Endothelial cell of umbilical vein (primary cell): ENCODE measurements at regions not wholly inside any gene's neighbourhood (a gene's known extent, or its start where the extent isn't known, plus 50 kb on each side); places are given as distances from the start of the nearest gene placed in this dataset.

ENCODE experiments used
- BruUV-seq: library from RNA; stranded (reverse); fragments of 400-500 nt; replicated peaks from 2 replicates; lab custom pipeline; 2021; lab: Mats Ljungman, UMichigan
- CTCF ChIA-PET: fragments of 300-600, 350-600 bp; sonication (Branson Sonifier 250); formaldehyde crosslinking; loops from one replicate; lab custom pipeline; 2021; ENCODE audit warnings: antibody characterized with exemption, inconsistent platforms; lab: Charles Lee
- POLR2A ChIA-PET: fragments of 300-600, 350-600 bp; sonication (Branson Sonifier 250); formaldehyde crosslinking; loops from one replicate; lab custom pipeline; 2021; ENCODE audit warnings: antibody characterized with exemption, inconsistent platforms; lab: Charles Lee
- DNase-seq: peaks from one replicate; pipeline ENCODE4 v3.0.0-alpha.2; 2011; ENCODE audit warnings: low read depth, low spot score
- FAIRE-seq: peaks from 2 replicates; lab custom pipeline; 2011; peaks lifted over from hg19 to GRCh38; lab: Jason Lieb, UNC
- H2AFZ ChIP-seq: 2 replicates; pipeline ENCODE4 v1.6.0; 2012; ENCODE audit warnings: low read depth, low read length, control low read depth, inconsistent platforms
- H3K27ac ChIP-seq: 2 replicates; pipeline ENCODE4 v1.5.1; 2011; ENCODE audit warnings: low read depth, mild to moderate bottlenecking, control low read depth, low read length, moderate library complexity; ENCODE audit not compliant: insufficient read depth
- H3K27me3 ChIP-seq, 2 experiments: 2 replicates each; pipeline versions ENCODE4 v1.6.0 to v1.6.1; 2011; ENCODE audit warnings: low read length in 2 of 2, mixed read lengths in 1 of 2; ENCODE audit not compliant: control insufficient read depth in 2 of 2, insufficient read depth in 2 of 2
- H3K36me3 ChIP-seq, 2 experiments: 2 replicates in 1 of 2; 3 replicates in 1 of 2; pipeline ENCODE4 v1.5.1; 2011; ENCODE audit warnings: low read length in 2 of 2, mild to moderate bottlenecking in 1 of 2, moderate library complexity in 1 of 2; ENCODE audit not compliant: control insufficient read depth in 2 of 2, insufficient read depth in 2 of 2; ENCODE audit errors: extremely low read depth in 1 of 2
- H3K4me1 ChIP-seq: 3 replicates; pipeline ENCODE4 v1.5.1; 2011; ENCODE audit warnings: mild to moderate bottlenecking, low read length; ENCODE audit not compliant: control insufficient read depth, insufficient read depth; ENCODE audit errors: extremely low read depth
- H3K4me2 ChIP-seq: 2 replicates; pipeline ENCODE4 v1.6.1; 2011; ENCODE audit warnings: low read length, control low read depth, mixed read lengths; ENCODE audit not compliant: insufficient read depth
- H3K4me3 ChIP-seq, 3 experiments: fragments of 200-600 bp in 1 of 3; sonication (generic), shearing (Covaris generic) in 1 of 3; replicated peaks in 1 of 3; 2 replicates each; pipeline ENCODE4 v1.5.1; 2011 to 2016; ENCODE audit warnings: control low read depth in 3 of 3, low read length in 3 of 3, mild to moderate bottlenecking in 2 of 3, inconsistent platforms in 1 of 3, low read depth in 1 of 3, moderate library complexity in 1 of 3; ENCODE audit not compliant: insufficient read depth in 1 of 3
- H3K79me2 ChIP-seq: 2 replicates; pipeline ENCODE4 v1.6.0; 2012; ENCODE audit warnings: low read length, inconsistent platforms; ENCODE audit not compliant: control insufficient read depth, insufficient read depth
- H3K9ac ChIP-seq: replicated peaks from 2 replicates; pipeline ENCODE3; 2011; ENCODE audit warnings: low read length, control low read depth; ENCODE audit not compliant: insufficient read depth; ENCODE audit errors: extremely low read depth
- H3K9me1 ChIP-seq: replicated peaks from 3 replicates; pipeline ENCODE4 v1.6.0; 2011; ENCODE audit warnings: mild to moderate bottlenecking, low read length; ENCODE audit not compliant: control insufficient read depth, insufficient read depth; ENCODE audit errors: extremely low read depth
- H3K9me3 ChIP-seq: replicated peaks from 2 replicates; pipeline ENCODE4 v1.5.1; 2012; ENCODE audit warnings: low read length, inconsistent platforms; ENCODE audit not compliant: control insufficient read depth, insufficient read depth
- H4K20me1 ChIP-seq: replicated peaks from 2 replicates; pipeline ENCODE3; 2011; ENCODE audit warnings: mild to moderate bottlenecking, low read length; ENCODE audit not compliant: control insufficient read depth, insufficient read depth; ENCODE audit errors: extremely low read depth
- EZH2 ChIP-seq: IDR thresholded peaks from 2 replicates; pipeline ENCODE4 v1.6.1; 2012; ENCODE audit warnings: borderline replicate concordance, low read depth, mild to moderate bottlenecking, moderate library complexity, low read length, inconsistent platforms; ENCODE audit not compliant: severe bottlenecking
- FOS ChIP-seq: IDR thresholded peaks from 2 replicates; pipeline ENCODE4 v1.6.1; 2011; ENCODE audit warnings: mild to moderate bottlenecking, low read length, moderate library complexity, borderline replicate concordance; ENCODE audit not compliant: insufficient read depth
- GATA2 ChIP-seq: IDR thresholded peaks from 2 replicates; pipeline ENCODE4 v1.7.0; 2011; ENCODE audit warnings: low read depth, mild to moderate bottlenecking, moderate library complexity, mixed read lengths, low read length; ENCODE audit not compliant: insufficient read length, insufficient read depth
- JUN ChIP-seq: IDR thresholded peaks from 2 replicates; pipeline ENCODE4 v1.6.1; 2011; ENCODE audit warnings: borderline replicate concordance, low read depth; ENCODE audit not compliant: insufficient read length, insufficient read depth
- MAX ChIP-seq: IDR thresholded peaks from 2 replicates; pipeline ENCODE4 v1.6.1; 2011; ENCODE audit not compliant: insufficient read depth, insufficient read length
- MYC ChIP-seq: IDR thresholded peaks from one replicate; pipeline ENCODE4 v1.6.1; 2011; ENCODE audit warnings: mild to moderate bottlenecking, low read depth, low read length
- POLR2A ChIP-seq: IDR thresholded peaks from 2 replicates; pipeline ENCODE4 v1.6.1; 2012; ENCODE audit warnings: low read depth, mild to moderate bottlenecking, control low read depth, low read length
- POLR2AphosphoS5 ChIP-seq: IDR thresholded peaks from 2 replicates; pipeline ENCODE4 v1.6.1; 2012; ENCODE audit warnings: low read depth, mild to moderate bottlenecking, control low read depth, low read length, moderate library complexity; ENCODE audit not compliant: insufficient read depth
- dilution Hi-C: fragments of 300-500 bp; cut with MboI; formaldehyde crosslinking; loops from one replicate; pipeline ENCODE4 v1.15.0; 2019; ENCODE audit warnings: low sequenced_read_pairs; ENCODE audit not compliant: extremely low pct_ligation_motif_present
- intact Hi-C: fragments of 100-400 bp; cut with micrococcal nuclease; formaldehyde crosslinking; loops from one replicate; pipeline ENCODE4 v1.10.0; 2022
- TF ChIP-seq, protein P1 (sequence below), 2 donors: IDR thresholded peaks; 1 replicate in 1 of 2; 2 replicates in 1 of 2; pipeline ENCODE4 v1.5.1; 2011; ENCODE audit warnings: low read length in 2 of 2, mild to moderate bottlenecking in 2 of 2, moderate library complexity in 2 of 2, control low read depth in 1 of 2, inconsistent platforms in 1 of 2, low read depth in 1 of 2; ENCODE audit not compliant: insufficient read depth in 1 of 2; ENCODE audit errors: extremely low read depth in 1 of 2

- Histone ChIP-seq H3K36me3 (no peaks in the 10 kb centered on the region), H2AFZ (no peak overlapping the region), H3K27me3 (peaks cover 0 to 2% of the 10 kb centered on the region in 2 experiments), H4K20me1 (no peaks in the 10 kb centered on the region), H3K4me3 (no peak overlapping the region), H3K4me1 (no peaks in the 10 kb centered on the region), H3K9me3 (no peaks in the 10 kb centered on the region), H3K4me2 (no peak overlapping the region), H3K79me2 (no peaks in the 10 kb centered on the region), H3K9me1 (no peaks in the 10 kb centered on the region), H3K9ac (no peak overlapping the region), H3K27ac (no peak overlapping the region)
- ChIA-PET CTCF (interaction anchor here (1.2 to 1.3 kb wide), 2 partner anchors 12 to 17 kb away, joined by 3 to 4 read pairs; no protein-coding TSS in a partner anchor), POLR2A (no interaction called here)
- no TSS peak for BruUV-seq
- intact Hi-C loops = no loop called here
- no peak for DNase-seq
- FAIRE-seq = no peak
- dilution Hi-C loops = no loop called here
- no peak for TF ChIP-seq POLR2AphosphoS5
- TF ChIP-seq POLR2A = no peak
Measured at GRCh38 chr1:208907790-208908189, 663.6 kb upstream of the PLXNA2 start.

- Histone ChIP-seq H3K27me3 (peaks cover 0 to 2% of the 10 kb centered on the region in 2 experiments), H3K4me2 (no peak overlapping the region), H3K79me2 (no peaks in the 10 kb centered on the region), H2AFZ (no peak overlapping the region), H4K20me1 (no peaks in the 10 kb centered on the region), H3K9me3 (no peaks in the 10 kb centered on the region), H3K36me3 (no peaks in the 10 kb centered on the region), H3K9ac (no peak overlapping the region), H3K9me1 (no peaks in the 10 kb centered on the region), H3K27ac (no peak overlapping the region), H3K4me1 (no peaks in the 10 kb centered on the region), H3K4me3 (no peak overlapping the region)
- intact Hi-C loops = no loop called here
- dilution Hi-C loops = no loop called here
- DNase-seq (no peak), FAIRE-seq (no peak)
- CTCF ChIA-PET = interaction anchor here (1.2 kb wide), 1 partner anchor 10 kb away, joined by 3 read pairs; no protein-coding TSS in a partner anchor
- no TSS peak for BruUV-seq
- no peak for TF ChIP-seq GATA2
- no peak for TF ChIP-seq FOS
- TF ChIP-seq POLR2A = no peak
- TF ChIP-seq, protein P1, sequence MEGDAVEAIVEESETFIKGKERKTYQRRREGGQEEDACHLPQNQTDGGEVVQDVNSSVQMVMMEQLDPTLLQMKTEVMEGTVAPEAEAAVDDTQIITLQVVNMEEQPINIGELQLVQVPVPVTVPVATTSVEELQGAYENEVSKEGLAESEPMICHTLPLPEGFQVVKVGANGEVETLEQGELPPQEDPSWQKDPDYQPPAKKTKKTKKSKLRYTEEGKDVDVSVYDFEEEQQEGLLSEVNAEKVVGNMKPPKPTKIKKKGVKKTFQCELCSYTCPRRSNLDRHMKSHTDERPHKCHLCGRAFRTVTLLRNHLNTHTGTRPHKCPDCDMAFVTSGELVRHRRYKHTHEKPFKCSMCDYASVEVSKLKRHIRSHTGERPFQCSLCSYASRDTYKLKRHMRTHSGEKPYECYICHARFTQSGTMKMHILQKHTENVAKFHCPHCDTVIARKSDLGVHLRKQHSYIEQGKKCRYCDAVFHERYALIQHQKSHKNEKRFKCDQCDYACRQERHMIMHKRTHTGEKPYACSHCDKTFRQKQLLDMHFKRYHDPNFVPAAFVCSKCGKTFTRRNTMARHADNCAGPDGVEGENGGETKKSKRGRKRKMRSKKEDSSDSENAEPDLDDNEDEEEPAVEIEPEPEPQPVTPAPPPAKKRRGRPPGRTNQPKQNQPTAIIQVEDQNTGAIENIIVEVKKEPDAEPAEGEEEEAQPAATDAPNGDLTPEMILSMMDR (IDR thresholded peaks at IDR 0.05; ENCODE audit: extremely low read depth in 1 of 2, insufficient read depth in 1 of 2, low read depth in 1 of 2, low read length in 2 of 2) = no peak
- TF ChIP-seq JUN = no peak
- TF ChIP-seq EZH2 = no peak
- no peak for TF ChIP-seq MYC
- no peak for TF ChIP-seq MAX
- no peak for TF ChIP-seq POLR2AphosphoS5
- POLR2A ChIA-PET = no interaction called here
Measured at GRCh38 chr1:208909011-208909984, 665.1 kb upstream of the PLXNA2 start.
